ENCODE measurements at regions not wholly inside any gene's neighbourhood (a gene's known extent, or its start where the extent isn't known, plus 50 kb on each side); places are given as distances from the start of the nearest gene placed in this dataset.

GRCh38 chr4:160021870-160022269, 919.0 kb downstream of the RAPGEF2 start:
- CTCF ChIA-PET (ENCODE audit: low intra/inter-chr PET ratio, low total read pairs) = no interaction called here
- no peaks in the 10 kb centered on the region for H3K79me2 ChIP-seq (ENCODE audit: insufficient read depth, low read length)

GRCh38 chr4:160026721-160027120, 923.8 kb downstream of the RAPGEF2 start:
- POLR2A ChIA-PET = no interaction called here
- ATAC-seq (no peak), DNase-seq (ENCODE audit: low spot score) (no peak), FAIRE-seq (no peak)
- Histone ChIP-seq H3K27ac (ENCODE audit: extremely low read length, insufficient read depth, low read length) (no peak overlapping the region), H3K27me3 (ENCODE audit: control insufficient read depth in 1 of 2, insufficient read depth in 2 of 2, low read length in 2 of 2) (no peaks in the 10 kb centered on the region), H3K4me1 (ENCODE audit: insufficient read depth, low read length) (no peaks in the 10 kb centered on the region), H2AFZ (ENCODE audit: low read length) (no peak overlapping the region), H3K79me2 (ENCODE audit: insufficient read depth, low read length) (no peaks in the 10 kb centered on the region), H3K9me3 (ENCODE audit: low read length) (no peaks in the 10 kb centered on the region; the same call in 1 of the 2 replicates), H4K20me1 (ENCODE audit: insufficient read depth, low read length) (no peaks in the 10 kb centered on the region), H3K36me3 (replicated peaks in 1 of 2; ENCODE audit: control insufficient read depth in 1 of 2, insufficient read depth in 2 of 2, low read length in 2 of 2) (no peaks in the 10 kb centered on the region), H3K9ac (ENCODE audit: insufficient read depth, low read depth, low read length) (no peak overlapping the region), H3K4me2 (ENCODE audit: low read depth, low read length) (no peak overlapping the region), H3K4me3 (replicated peaks in 1 of 3; ENCODE audit: insufficient read depth in 1 of 3, low read depth in 2 of 3, low read length in 3 of 3) (no peak overlapping the region)
- CTCF ChIA-PET (ENCODE audit: low intra/inter-chr PET ratio, low total read pairs) = no interaction called here
- intact Hi-C loops (cut with micrococcal nuclease; ENCODE audit: unreplicated experiment) (no loop called here), in situ Hi-C loops (cut with HindIII; ENCODE audit: extremely low pct_ligation_motif_present, low pct_unique_long_range_greater_than_20kb) (no loop called here)
- no TSS peak for BruUV-seq (replicated peaks)
- 0% methylated on average over 2 of the region's 2 CpGs for WGBS (ENCODE audit: low lambda C conversion rate)
- TF ChIP-seq ZBED4 (CRISPR knock-in tag; IDR thresholded peaks at IDR 0.05; ENCODE audit: borderline replicate concordance) (no peak), MTF1 (CRISPR knock-in tag; IDR thresholded peaks at IDR 0.05) (no peak), ZNF816 (CRISPR knock-in tag; IDR thresholded peaks at IDR 0.05; ENCODE audit: borderline replicate concordance) (no peak), USF2 (IDR thresholded peaks at IDR 0.05; ENCODE audit: low read depth, low read length) (no peak), USF2 (CRISPR knock-in tag; IDR thresholded peaks at IDR 0.05; ENCODE audit: borderline replicate concordance) (no peak), ZNF251 (CRISPR knock-in tag; IDR thresholded peaks at IDR 0.05) (no peak), POLR2AphosphoS5 (IDR thresholded peaks at IDR 0.05; ENCODE audit: low read depth, low read length) (no peak), ZFP82 (CRISPR knock-in tag; IDR thresholded peaks at IDR 0.05; ENCODE audit: borderline replicate concordance) (no peak), EEA1 (CRISPR knock-in tag; IDR thresholded peaks at IDR 0.05; ENCODE audit: borderline replicate concordance) (no peak), MAFK (conservative IDR thresholded peaks at IDR 0.05 in 1 of 2, IDR thresholded peaks at IDR 0.05 in 1 of 2; ENCODE audit: low read length in 2 of 2) (peak; percentile 88 to 90), FOSL1 (CRISPR knock-in tag; IDR thresholded peaks at IDR 0.05; ENCODE audit: borderline replicate concordance) (no peak), KDM6A (CRISPR knock-in tag; IDR thresholded peaks at IDR 0.05; ENCODE audit: low read depth) (no peak), MAFF (IDR thresholded peaks at IDR 0.05; ENCODE audit: low read depth, low read length) (peak; percentile 83)

More at GRCh38 chr4:160021870-160022269, 919.0 kb downstream of the RAPGEF2 start:
- Histone ChIP-seq H3K4me1 (ENCODE audit: insufficient read depth, low read length) (no peaks in the 10 kb centered on the region), H3K4me3 (replicated peaks in 1 of 3; ENCODE audit: insufficient read depth in 1 of 3, low read depth in 2 of 3, low read length in 3 of 3) (no peak overlapping the region), H2AFZ (ENCODE audit: low read length) (no peak overlapping the region), H3K9ac (ENCODE audit: insufficient read depth, low read depth, low read length) (no peak overlapping the region), H3K27me3 (ENCODE audit: control insufficient read depth in 1 of 2, insufficient read depth in 2 of 2, low read length in 2 of 2) (no peaks in the 10 kb centered on the region), H3K4me2 (ENCODE audit: low read depth, low read length) (no peak overlapping the region), H3K27ac (ENCODE audit: extremely low read length, insufficient read depth, low read length) (no peak overlapping the region), H4K20me1 (ENCODE audit: insufficient read depth, low read length) (no peaks in the 10 kb centered on the region), H3K36me3 (replicated peaks in 1 of 2; ENCODE audit: control insufficient read depth in 1 of 2, insufficient read depth in 2 of 2, low read length in 2 of 2) (no peaks in the 10 kb centered on the region), H3K9me3 (ENCODE audit: low read length) (peaks cover 9% of the 10 kb centered on the region; the same call in 1 of the 2 replicates)
- POLR2A ChIA-PET = no interaction called here
- in situ Hi-C loops (cut with HindIII; ENCODE audit: extremely low pct_ligation_motif_present, low pct_unique_long_range_greater_than_20kb) (no loop called here), intact Hi-C loops (cut with micrococcal nuclease; ENCODE audit: unreplicated experiment) (no loop called here)
- 0% methylated on average over 1 of the region's 1 CpG for WGBS (ENCODE audit: low lambda C conversion rate)
- ATAC-seq = no peak
- FAIRE-seq = no peak
- TF ChIP-seq SP140L (CRISPR knock-in tag; IDR thresholded peaks at IDR 0.05; ENCODE audit: borderline replicate concordance) = no peak
- no peak for TF ChIP-seq SOX6 (IDR thresholded peaks at IDR 0.05)
- TF ChIP-seq SOX6 (CRISPR knock-in tag; IDR thresholded peaks at IDR 0.05) = no peak
- TF ChIP-seq ZNF674 (CRISPR knock-in tag; IDR thresholded peaks at IDR 0.05; ENCODE audit: low read depth) = no peak
- TF ChIP-seq SRSF4 (IDR thresholded peaks at IDR 0.05; ENCODE audit: low read depth, low read length, poor library complexity, severe bottlenecking) = no peak
- no peak for DNase-seq (ENCODE audit: low spot score)
- BruUV-seq (replicated peaks) = no TSS peak
